ENCODE measurements at regions not wholly inside any gene's neighbourhood (a gene's known extent, or its start where the extent isn't known, plus 50 kb on each side); places are given as distances from the start of the nearest gene placed in this dataset.

DNA sequence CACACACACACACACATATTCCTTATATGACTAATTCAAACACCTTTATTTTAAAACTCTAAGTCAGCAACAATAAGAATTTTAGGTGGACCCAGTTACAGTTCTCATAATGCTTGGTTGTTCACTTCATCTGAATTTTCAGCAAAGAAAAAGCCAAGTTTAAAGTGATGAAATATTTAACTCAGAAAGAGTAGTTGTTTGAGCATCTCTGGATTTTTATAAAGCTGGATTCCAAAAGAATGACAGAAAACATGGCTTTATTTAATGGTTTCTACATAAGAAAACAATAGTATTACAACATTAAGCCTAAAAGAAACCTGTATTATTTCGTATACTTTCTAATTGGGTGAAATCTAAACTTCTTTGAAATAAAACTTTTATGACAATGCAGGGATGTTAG lies 54.2 kb upstream of the ADAMTS5 start:
- H3K27ac ChIP-seq (ENCODE audit: low read depth, low read length) = no peak overlapping the region

DNA sequence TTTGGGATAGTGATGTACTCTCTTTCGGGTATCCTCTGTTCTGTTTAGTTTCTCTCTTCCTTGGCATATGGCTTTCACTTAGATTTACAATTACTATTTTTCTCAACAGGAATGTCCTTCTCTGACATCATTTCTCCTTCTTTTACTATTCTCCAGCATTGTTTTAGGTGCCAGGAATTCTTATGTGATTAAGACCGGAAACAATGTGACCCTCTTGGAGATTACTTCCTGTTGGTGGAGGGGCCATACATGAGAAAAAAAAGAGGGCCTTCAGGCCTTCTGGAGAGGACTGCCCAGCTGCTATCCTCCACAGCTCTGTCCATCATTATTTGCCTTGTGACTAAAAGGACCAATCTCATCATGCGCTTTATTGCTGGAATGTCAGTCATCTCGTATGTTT lies 50.4 kb upstream of the ADAMTS5 start:
- Histone ChIP-seq H3K27ac (ENCODE audit: low read depth, low read length) (no peak overlapping the region), H3K9me2 (replicated peaks; ENCODE audit: insufficient read depth, low read length) (no peaks in the 10 kb centered on the region), H3K9ac (ENCODE audit: low read length) (no peak overlapping the region), H3K4me3 (ENCODE audit: insufficient read depth, low read length, poor library complexity, severe bottlenecking) (no peak overlapping the region), H3F3A (ENCODE audit: insufficient read depth) (no peaks in the 10 kb centered on the region), H3K79me2 (ENCODE audit: insufficient read depth, low read length) (no peaks in the 10 kb centered on the region), H3K36me3 (ENCODE audit: low read length) (no peaks in the 10 kb centered on the region), H2AFZ (ENCODE audit: low read depth, low read length, severe bottlenecking) (no peak overlapping the region), H4K20me1 (ENCODE audit: low read depth, low read length) (no peaks in the 10 kb centered on the region), H3K9me3 (ENCODE audit: insufficient read depth, low read length) (no peaks in the 10 kb centered on the region), H3K4me2 (ENCODE audit: low read depth, low read length, poor library complexity, severe bottlenecking) (no peak overlapping the region), H3K27me3 (ENCODE audit: low read length) (no peaks in the 10 kb centered on the region)
- TF ChIP-seq, protein P1, sequence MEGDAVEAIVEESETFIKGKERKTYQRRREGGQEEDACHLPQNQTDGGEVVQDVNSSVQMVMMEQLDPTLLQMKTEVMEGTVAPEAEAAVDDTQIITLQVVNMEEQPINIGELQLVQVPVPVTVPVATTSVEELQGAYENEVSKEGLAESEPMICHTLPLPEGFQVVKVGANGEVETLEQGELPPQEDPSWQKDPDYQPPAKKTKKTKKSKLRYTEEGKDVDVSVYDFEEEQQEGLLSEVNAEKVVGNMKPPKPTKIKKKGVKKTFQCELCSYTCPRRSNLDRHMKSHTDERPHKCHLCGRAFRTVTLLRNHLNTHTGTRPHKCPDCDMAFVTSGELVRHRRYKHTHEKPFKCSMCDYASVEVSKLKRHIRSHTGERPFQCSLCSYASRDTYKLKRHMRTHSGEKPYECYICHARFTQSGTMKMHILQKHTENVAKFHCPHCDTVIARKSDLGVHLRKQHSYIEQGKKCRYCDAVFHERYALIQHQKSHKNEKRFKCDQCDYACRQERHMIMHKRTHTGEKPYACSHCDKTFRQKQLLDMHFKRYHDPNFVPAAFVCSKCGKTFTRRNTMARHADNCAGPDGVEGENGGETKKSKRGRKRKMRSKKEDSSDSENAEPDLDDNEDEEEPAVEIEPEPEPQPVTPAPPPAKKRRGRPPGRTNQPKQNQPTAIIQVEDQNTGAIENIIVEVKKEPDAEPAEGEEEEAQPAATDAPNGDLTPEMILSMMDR (IDR thresholded peaks at IDR 0.05; ENCODE audit: insufficient read depth, low read length, poor library complexity, severe bottlenecking) = no peak
- TF ChIP-seq EZH2phosphoT487 (conservative IDR thresholded peaks at IDR 0.05; ENCODE audit: low read length) = no peak

More for the DNA sequence above, 54.2 kb upstream of the ADAMTS5 start:
- Histone ChIP-seq H4K20me1 (ENCODE audit: low read depth, low read length) (no peaks in the 10 kb centered on the region), H3K36me3 (ENCODE audit: low read length) (no peaks in the 10 kb centered on the region), H2AFZ (ENCODE audit: low read depth, low read length, severe bottlenecking) (no peak overlapping the region), H3K27me3 (ENCODE audit: low read length) (no peaks in the 10 kb centered on the region), H3K79me2 (ENCODE audit: insufficient read depth, low read length) (no peaks in the 10 kb centered on the region), H3K9me3 (ENCODE audit: insufficient read depth, low read length) (no peaks in the 10 kb centered on the region), H3K9ac (ENCODE audit: low read length) (no peak overlapping the region), H3K4me2 (ENCODE audit: low read depth, low read length, poor library complexity, severe bottlenecking) (no peak overlapping the region), H3K9me2 (replicated peaks; ENCODE audit: insufficient read depth, low read length) (no peaks in the 10 kb centered on the region), H3K4me3 (ENCODE audit: insufficient read depth, low read length, poor library complexity, severe bottlenecking) (no peak overlapping the region), H3F3A (ENCODE audit: insufficient read depth) (no peaks in the 10 kb centered on the region)
- TF ChIP-seq, protein P1 (IDR thresholded peaks at IDR 0.05; ENCODE audit: insufficient read depth, low read length, poor library complexity, severe bottlenecking) = no peak
- TF ChIP-seq EZH2phosphoT487 (conservative IDR thresholded peaks at IDR 0.05; ENCODE audit: low read length) = no peak
